Endodermal cell (in vitro differentiated cells): ENCODE measurements at regions not wholly inside any gene's neighbourhood (a gene's known extent, or its start where the extent isn't known, plus 50 kb on each side); places are given as distances from the start of the nearest gene placed in this dataset.

Experiments
- DNase-seq: peaks from one replicate; pipeline ENCODE4 v3.0.0-alpha.2; 2017
- H3K27ac ChIP-seq: 2 replicates; pipeline ENCODE4 v1.5.1; 2013; ENCODE audit warnings: mild to moderate bottlenecking, low read depth, low read length, moderate library complexity
- H3K27me3 ChIP-seq: 2 replicates; pipeline ENCODE4 v1.6.1; 2013; ENCODE audit warnings: mild to moderate bottlenecking, low read length, moderate library complexity; ENCODE audit not compliant: insufficient read depth, control insufficient read depth, poor library complexity, severe bottlenecking
- H3K36me3 ChIP-seq: 2 replicates; pipeline ENCODE4 v1.7.0; 2013; ENCODE audit warnings: mild to moderate bottlenecking, low read length, moderate library complexity; ENCODE audit not compliant: control insufficient read depth, insufficient read depth
- H3K4me1 ChIP-seq: one replicate; pipeline ENCODE4 v1.7.0; 2013; ENCODE audit warnings: low read length; ENCODE audit not compliant: control insufficient read depth, insufficient read depth
- H3K4me3 ChIP-seq: 2 replicates; pipeline ENCODE4 v1.5.1; 2013; ENCODE audit warnings: mild to moderate bottlenecking, low read length, moderate library complexity
- H3K9ac ChIP-seq: 2 replicates; pipeline ENCODE4 v1.6.1; 2013; ENCODE audit warnings: mild to moderate bottlenecking, low read length, moderate library complexity; ENCODE audit not compliant: poor library complexity, severe bottlenecking; ENCODE audit errors: extremely low read depth
- H3K9me3 ChIP-seq: 2 replicates; pipeline ENCODE4 v1.6.1; 2013; ENCODE audit warnings: mild to moderate bottlenecking, low read length, moderate library complexity; ENCODE audit not compliant: control insufficient read depth
- H3K27ac Mint-ChIP-seq: 2 replicates; pipeline ENCODE4 v1.8.0; 2020; ENCODE audit warnings: mixed read lengths
- H3K27me3 Mint-ChIP-seq: 2 replicates; pipeline ENCODE4 v1.8.0; 2021; ENCODE audit warnings: mild to moderate bottlenecking, mixed read lengths; ENCODE audit not compliant: insufficient read depth
- H3K36me3 Mint-ChIP-seq: 2 replicates; pipeline ENCODE4 v1.8.0; 2020; ENCODE audit warnings: low read depth, mixed read lengths
- H3K4me1 Mint-ChIP-seq: 2 replicates; pipeline ENCODE4 v1.8.0; 2020; ENCODE audit warnings: mixed read lengths
- H3K4me3 Mint-ChIP-seq: 2 replicates; pipeline ENCODE4 v1.8.0; 2020; ENCODE audit warnings: mild to moderate bottlenecking, moderate library complexity, mixed read lengths
- H3K9me3 Mint-ChIP-seq: 2 replicates; pipeline ENCODE4 v1.8.0; 2020; ENCODE audit warnings: mild to moderate bottlenecking, mixed read lengths
- CTCF ChIP-seq: fragments of 200-600 bp; sonication (generic); conservative IDR thresholded peaks from 2 replicates; pipeline ENCODE4 v1.5.0; 2021; ENCODE audit warnings: antibody characterized with exemption, mild to moderate bottlenecking
- WGBS, 2 experiments: methylation state at CpG; one replicate each; pipeline versions ENCODE4 v1.1.5 to v1.1.7; 2013; ENCODE audit warnings: missing lambda C conversion rate in 2 of 2, mixed read lengths in 1 of 2; ENCODE audit not compliant: insufficient coverage in 1 of 2, insufficient read length in 1 of 2; 5-methylcytosine and 5-hydroxymethylcytosine counted together

- H3K36me3 ChIP-seq = no peaks in the 10 kb centered on the region
- H3K27me3 ChIP-seq = no peaks in the 10 kb centered on the region
- no peaks in the 10 kb centered on the region for H3K9me3 ChIP-seq
- no peak overlapping the region for H3K4me3 Mint-ChIP-seq
- H3K27ac ChIP-seq = no peak overlapping the region
- no peaks in the 10 kb centered on the region for H3K27me3 Mint-ChIP-seq
- H3K4me1 Mint-ChIP-seq = peaks cover 25% of the 10 kb centered on the region
- H3K4me1 ChIP-seq = peaks cover 4% of the 10 kb centered on the region
- DNase-seq = no peak
- H3K9me3 Mint-ChIP-seq = peaks cover 4% of the 10 kb centered on the region
- H3K9ac ChIP-seq = no peak overlapping the region
- H3K4me3 ChIP-seq = no peak overlapping the region
- no peak overlapping the region for H3K27ac Mint-ChIP-seq
- no peaks in the 10 kb centered on the region for H3K36me3 Mint-ChIP-seq
- 87% methylated on average over 6 of the region's 6 CpGs; no CpG with 5 or more reads in 1 of the 2 experiments for WGBS, 2 experiments
- no peak for TF ChIP-seq CTCF
These were observed 283.9 kb upstream of the ISL1 start for GRCh38 chr5:51099173-51099853.

GRCh38 chr5:51104556-51104955 is 278.7 kb upstream of the ISL1 start:
- peaks cover 2% of the 10 kb centered on the region for H3K4me1 ChIP-seq
- H3K27ac ChIP-seq = no peak overlapping the region
- Mint-ChIP-seq H3K4me3 (no peak overlapping the region), H3K9me3 (peaks cover 2% of the 10 kb centered on the region), H3K4me1 (peaks cover 26% of the 10 kb centered on the region), H3K27me3 (no peaks in the 10 kb centered on the region), H3K36me3 (no peaks in the 10 kb centered on the region), H3K27ac (no peak overlapping the region)
- DNase-seq = no peak
- H3K9me3 ChIP-seq = no peaks in the 10 kb centered on the region
- no peak overlapping the region for H3K4me3 ChIP-seq
- no peak overlapping the region for H3K9ac ChIP-seq
- WGBS, 2 experiments = 99% methylated on average over 2 of the region's 2 CpGs; no CpG with 5 or more reads in 1 of the 2 experiments
- H3K36me3 ChIP-seq = no peaks in the 10 kb centered on the region
- no peaks in the 10 kb centered on the region for H3K27me3 ChIP-seq
- no peak for TF ChIP-seq CTCF

- TF ChIP-seq CTCF = no peak
- Histone ChIP-seq H3K36me3 (no peaks in the 10 kb centered on the region), H3K27me3 (no peaks in the 10 kb centered on the region), H3K4me3 (no peak overlapping the region), H3K4me1 (no peaks in the 10 kb centered on the region), H3K27ac (no peak overlapping the region), H3K9ac (no peak overlapping the region), H3K9me3 (no peaks in the 10 kb centered on the region)
- H3K4me3 Mint-ChIP-seq = no peak overlapping the region
- no peak for DNase-seq
- no peak overlapping the region for H3K27ac Mint-ChIP-seq
- no peaks in the 10 kb centered on the region for H3K36me3 Mint-ChIP-seq
- 91 to 100% methylated on average over 1 to 3 of the region's 3 CpGs for WGBS, 2 experiments
- H3K4me1 Mint-ChIP-seq = peaks cover 11% of the 10 kb centered on the region
- no peaks in the 10 kb centered on the region for H3K9me3 Mint-ChIP-seq
- peaks cover 2% of the 10 kb centered on the region for H3K27me3 Mint-ChIP-seq
These were observed 273.4 kb upstream of the ISL1 start for GRCh38 chr5:51109786-51110410.
